ENCODE measurements at regions not wholly inside any gene's neighbourhood (a gene's known extent, or its start where the extent isn't known, plus 50 kb on each side); places are given as distances from the start of the nearest gene placed in this dataset.

GRCh38 chr6:167643223-167643622, 183.5 kb upstream of the AFDN start:
- no peak for TF ChIP-seq ARNTL (CRISPR knock-in tag; IDR thresholded peaks at IDR 0.05; ENCODE audit: borderline replicate concordance, low read depth)
- no peak for TF ChIP-seq PPARA (CRISPR knock-in tag; IDR thresholded peaks at IDR 0.05; ENCODE audit: borderline replicate concordance)
- ATAC-seq, result no peak

GRCh38 chr6:167643716-167644115, 183.0 kb upstream of the AFDN start:
- no peak for ATAC-seq
- TF ChIP-seq TOX (CRISPR knock-in tag; IDR thresholded peaks at IDR 0.05; ENCODE audit: borderline replicate concordance), result no peak
- TF ChIP-seq RARB (CRISPR knock-in tag; IDR thresholded peaks at IDR 0.05), result no peak
- no peak for TF ChIP-seq ZFP30 (CRISPR knock-in tag; IDR thresholded peaks at IDR 0.05)
- no peak for TF ChIP-seq ZC3H10 (CRISPR knock-in tag; IDR thresholded peaks at IDR 0.05)
- TF ChIP-seq TSHZ2 (CRISPR knock-in tag; IDR thresholded peaks at IDR 0.05), result no peak
- TF ChIP-seq ZNF70 (CRISPR knock-in tag; IDR thresholded peaks at IDR 0.05), result no peak
- TF ChIP-seq POU6F1 (CRISPR knock-in tag; IDR thresholded peaks at IDR 0.05; ENCODE audit: borderline replicate concordance, low read depth), result no peak
- no peak for TF ChIP-seq CSDC2 (CRISPR knock-in tag; IDR thresholded peaks at IDR 0.05)
- no peak for TF ChIP-seq ZNF8 (CRISPR knock-in tag; IDR thresholded peaks at IDR 0.05)

GRCh38 chr6:167644412-167645132, 182.1 kb upstream of the AFDN start:
- ATAC-seq, result no peak
- TF ChIP-seq OSR1 (CRISPR knock-in tag; IDR thresholded peaks at IDR 0.05), result no peak
- TF ChIP-seq ZFP30 (CRISPR knock-in tag; IDR thresholded peaks at IDR 0.05), result no peak
- no peak for TF ChIP-seq ZFP3 (CRISPR knock-in tag; IDR thresholded peaks at IDR 0.05)
- TF ChIP-seq PATZ1 (CRISPR knock-in tag; IDR thresholded peaks at IDR 0.05; ENCODE audit: borderline replicate concordance), result no peak
- TF ChIP-seq CREB5 (CRISPR knock-in tag; IDR thresholded peaks at IDR 0.05; ENCODE audit: low read depth), result no peak
- TF ChIP-seq TSHZ2 (CRISPR knock-in tag; IDR thresholded peaks at IDR 0.05), result no peak
- no peak for TF ChIP-seq CSRNP3 (CRISPR knock-in tag; IDR thresholded peaks at IDR 0.05)
- TF ChIP-seq GLIS3 (CRISPR knock-in tag; IDR thresholded peaks at IDR 0.05), result no peak
- no peak for TF ChIP-seq RARB (CRISPR knock-in tag; IDR thresholded peaks at IDR 0.05)

All from SK-N-SH treated with all-trans-retinoic acid at 6 μM for 48 hours (cell line).